AG04450 (cell line): ENCODE measurements at regions not wholly inside any gene's neighbourhood (a gene's known extent, or its start where the extent isn't known, plus 50 kb on each side); places are given as distances from the start of the nearest gene placed in this dataset.

ENCODE experiments used
- CTCF ChIA-PET: fragments of 300-600, 350-600 bp; formaldehyde crosslinking; extraction: SDS; loops from one replicate; lab custom pipeline; 2022; ENCODE audit warnings: antibody characterized with exemption, inconsistent platforms; lab: Charles Lee
- POLR2A ChIA-PET: fragments of 350-600 bp; formaldehyde crosslinking; extraction: SDS; loops from one replicate; lab custom pipeline; 2021; ENCODE audit warnings: antibody characterized with exemption, inconsistent platforms; lab: Yijun Ruan, JAX
- DNase-seq: peaks from one replicate; pipeline ENCODE4 v3.0.0-alpha.2; 2011; ENCODE audit warnings: low read depth, low spot score
- H3K27ac ChIP-seq: one replicate; pipeline ENCODE4 v1.5.1; 2012; ENCODE audit warnings: low read depth, low read length, control low read depth
- H3K27me3 ChIP-seq: one replicate; pipeline ENCODE4 v1.6.0; 2012; ENCODE audit warnings: low read length; ENCODE audit not compliant: control insufficient read depth, insufficient read depth
- H3K4me3 ChIP-seq: 2 replicates; pipeline ENCODE4 v1.5.1; 2011; ENCODE audit warnings: mild to moderate bottlenecking, low read depth, low read length, control low read depth
- H3K9me3 ChIP-seq: 2 replicates; pipeline ENCODE4 v1.5.1; 2012; ENCODE audit warnings: low read length; ENCODE audit not compliant: control insufficient read depth, insufficient read depth
- TF ChIP-seq, protein P1 (sequence below): IDR thresholded peaks from 2 replicates; pipeline ENCODE4 v1.5.1; 2011; ENCODE audit warnings: low read depth, low read length, control low read depth, inconsistent platforms

DNA sequence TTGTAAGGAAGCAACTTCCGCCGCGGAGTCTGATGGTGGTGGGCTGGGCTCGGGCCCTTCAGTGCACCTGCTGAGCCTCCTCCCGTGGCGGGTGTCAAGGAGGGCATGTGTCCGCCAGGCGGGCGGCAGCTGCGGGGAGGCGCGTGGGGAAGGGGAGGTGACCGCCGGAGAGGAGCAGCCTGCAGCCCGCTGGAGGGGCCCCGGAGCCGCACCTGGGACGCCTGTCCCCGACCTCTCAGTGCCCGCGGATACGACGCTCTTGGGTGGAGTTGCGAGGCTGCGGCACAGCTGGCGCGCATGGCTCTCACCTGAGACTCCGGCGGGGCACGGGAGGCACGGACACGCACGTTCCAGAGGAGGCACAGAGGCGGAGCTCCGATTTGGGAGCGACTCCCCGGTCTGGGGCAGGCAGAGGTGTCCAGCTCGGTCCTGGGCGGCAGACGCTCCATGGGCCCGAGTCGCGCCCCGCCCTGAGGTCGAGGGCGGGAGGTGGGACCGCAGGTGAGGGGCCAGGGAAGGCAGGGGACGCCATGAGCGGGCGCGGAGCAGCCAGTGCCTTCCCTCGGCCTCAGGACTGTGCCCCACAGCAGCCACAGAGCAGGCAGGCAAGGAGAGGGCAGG lies 50.2 kb upstream of the PRR20G start:
- ChIA-PET POLR2A (no interaction called here), CTCF (no interaction called here)
- peaks cover 8% of the 10 kb centered on the region; the same call in 1 of the 2 replicates for H3K9me3 ChIP-seq
- no peak overlapping the region for H3K4me3 ChIP-seq
- peaks cover 29% of the 10 kb centered on the region for H3K27me3 ChIP-seq
- no peak overlapping the region for H3K27ac ChIP-seq
- TF ChIP-seq, protein P1, sequence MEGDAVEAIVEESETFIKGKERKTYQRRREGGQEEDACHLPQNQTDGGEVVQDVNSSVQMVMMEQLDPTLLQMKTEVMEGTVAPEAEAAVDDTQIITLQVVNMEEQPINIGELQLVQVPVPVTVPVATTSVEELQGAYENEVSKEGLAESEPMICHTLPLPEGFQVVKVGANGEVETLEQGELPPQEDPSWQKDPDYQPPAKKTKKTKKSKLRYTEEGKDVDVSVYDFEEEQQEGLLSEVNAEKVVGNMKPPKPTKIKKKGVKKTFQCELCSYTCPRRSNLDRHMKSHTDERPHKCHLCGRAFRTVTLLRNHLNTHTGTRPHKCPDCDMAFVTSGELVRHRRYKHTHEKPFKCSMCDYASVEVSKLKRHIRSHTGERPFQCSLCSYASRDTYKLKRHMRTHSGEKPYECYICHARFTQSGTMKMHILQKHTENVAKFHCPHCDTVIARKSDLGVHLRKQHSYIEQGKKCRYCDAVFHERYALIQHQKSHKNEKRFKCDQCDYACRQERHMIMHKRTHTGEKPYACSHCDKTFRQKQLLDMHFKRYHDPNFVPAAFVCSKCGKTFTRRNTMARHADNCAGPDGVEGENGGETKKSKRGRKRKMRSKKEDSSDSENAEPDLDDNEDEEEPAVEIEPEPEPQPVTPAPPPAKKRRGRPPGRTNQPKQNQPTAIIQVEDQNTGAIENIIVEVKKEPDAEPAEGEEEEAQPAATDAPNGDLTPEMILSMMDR = no peak
- DNase-seq = no peak
